Caco-2 (cell line): ENCODE measurements at regions not wholly inside any gene's neighbourhood (a gene's known extent, or its start where the extent isn't known, plus 50 kb on each side); places are given as distances from the start of the nearest gene placed in this dataset.

ENCODE experiments used
- BruUV-seq: library from RNA; stranded (reverse); fragments of 400-500 nt; replicated peaks from 2 replicates; lab custom pipeline; 2021; lab: Mats Ljungman, UMichigan
- CTCF ChIA-PET: fragments of 300-600 bp; sonication (Branson Sonifier 250); formaldehyde crosslinking; loops from one replicate; lab custom pipeline; 2022; ENCODE audit warnings: antibody characterized with exemption; lab: Charles Lee
- POLR2A ChIA-PET: fragments of 300-600 bp; sonication (Branson Sonifier 250); formaldehyde crosslinking; loops from one replicate; lab custom pipeline; 2022; ENCODE audit warnings: antibody characterized with exemption; lab: Charles Lee
- DNase-seq, 2 experiments: peaks; one replicate each; pipeline versions ENCODE4 v3.0.0 to v3.0.0-alpha.2; 2020 to 2022
- H3K27me3 ChIP-seq: replicated peaks from 2 replicates; pipeline ENCODE4 v1.6.0; 2011; ENCODE audit warnings: low read length; ENCODE audit not compliant: control insufficient read depth, insufficient read depth
- H3K36me3 ChIP-seq: 2 replicates; pipeline ENCODE4 v1.5.1; 2011; ENCODE audit warnings: low read length; ENCODE audit not compliant: control insufficient read depth, insufficient read depth
- H3K4me1 ChIP-seq: fragments of 250-450 bp; sonication (Bioruptor Pico); 2 replicates; pipeline ENCODE4 v1.5.1; 2020; ENCODE audit warnings: mild to moderate bottlenecking
- H3K4me3 ChIP-seq: 2 replicates; pipeline ENCODE4 v1.5.1; 2011; ENCODE audit warnings: low read depth, mild to moderate bottlenecking, control low read depth, low read length
- H3K9me3 ChIP-seq: fragments of 250-450 bp; sonication (Bioruptor Pico); 2 replicates; pipeline ENCODE4 v1.5.1; 2020; ENCODE audit warnings: mild to moderate bottlenecking, moderate library complexity
- H3K27ac Mint-ChIP-seq: one replicate; pipeline ENCODE4 v1.8.0; 2022; ENCODE audit warnings: mixed read lengths; ENCODE audit not compliant: unreplicated experiment
- H3K27me3 Mint-ChIP-seq: one replicate; pipeline ENCODE4 v1.8.0; 2022; ENCODE audit warnings: mixed read lengths; ENCODE audit not compliant: insufficient read depth, unreplicated experiment
- H3K36me3 Mint-ChIP-seq: one replicate; pipeline ENCODE4 v1.8.0; 2022; ENCODE audit warnings: mild to moderate bottlenecking, mixed read lengths; ENCODE audit not compliant: insufficient read depth, unreplicated experiment
- H3K4me1 Mint-ChIP-seq: one replicate; pipeline ENCODE4 v1.8.0; 2022; ENCODE audit warnings: low read depth, mixed read lengths; ENCODE audit not compliant: unreplicated experiment
- H3K4me3 Mint-ChIP-seq: one replicate; pipeline ENCODE4 v1.8.0; 2022; ENCODE audit warnings: mild to moderate bottlenecking, moderate library complexity, mixed read lengths; ENCODE audit not compliant: unreplicated experiment
- H3K9me3 Mint-ChIP-seq: one replicate; pipeline ENCODE4 v1.8.0; 2022; ENCODE audit warnings: mixed read lengths; ENCODE audit not compliant: unreplicated experiment
- CTCF ChIP-seq, 2 experiments: fragments of 200-600 bp in 1 of 2; IDR thresholded peaks; 1 replicate in 1 of 2; 2 replicates in 1 of 2; pipeline versions ENCODE4 v1.5.1 to v1.8.0; 2011 to 2022; ENCODE audit warnings: antibody characterized with exemption in 1 of 2, control low read depth in 1 of 2, inconsistent platforms in 1 of 2, low read depth in 1 of 2, low read length in 1 of 2, mild to moderate bottlenecking in 1 of 2, moderate library complexity in 1 of 2; ENCODE audit not compliant: insufficient read depth in 1 of 2, severe bottlenecking in 1 of 2, unreplicated experiment in 1 of 2
- intact Hi-C: fragments of 100-400 bp; cut with micrococcal nuclease; formaldehyde crosslinking; loops from one replicate; pipeline ENCODE4 v1.10.0; 2022; ENCODE audit not compliant: unreplicated experiment

- ChIA-PET POLR2A (no interaction called here), CTCF (no interaction called here)
- Mint-ChIP-seq H3K4me1 (no peaks in the 10 kb centered on the region), H3K27ac (no peak overlapping the region), H3K9me3 (no peaks in the 10 kb centered on the region), H3K27me3 (no peaks in the 10 kb centered on the region), H3K36me3 (no peaks in the 10 kb centered on the region), H3K4me3 (no peak overlapping the region)
- intact Hi-C loops: no loop called here
- Histone ChIP-seq H3K27me3 (no peaks in the 10 kb centered on the region), H3K36me3 (no peaks in the 10 kb centered on the region), H3K4me3 (no peak overlapping the region), H3K4me1 (no peaks in the 10 kb centered on the region), H3K9me3 (no peaks in the 10 kb centered on the region)
- DNase-seq: no peak
- no TSS peak for BruUV-seq
- no peak for TF ChIP-seq CTCF (IDR thresholded peaks at IDR 0.05; ENCODE audit: insufficient read depth in 1 of 2, low read depth in 1 of 2, low read length in 1 of 2, severe bottlenecking in 1 of 2, unreplicated experiment in 1 of 2)
Measured at GRCh38 chr7:9752033-9752432, 1221.6 kb upstream of the PHF14 start.

- Histone ChIP-seq H3K27me3 (no peaks in the 10 kb centered on the region), H3K4me3 (no peak overlapping the region), H3K4me1 (no peaks in the 10 kb centered on the region), H3K9me3 (no peaks in the 10 kb centered on the region), H3K36me3 (no peaks in the 10 kb centered on the region)
- H3K36me3 Mint-ChIP-seq: no peaks in the 10 kb centered on the region
- no peaks in the 10 kb centered on the region for H3K9me3 Mint-ChIP-seq
- no peak for TF ChIP-seq CTCF (IDR thresholded peaks at IDR 0.05; ENCODE audit: insufficient read depth in 1 of 2, low read depth in 1 of 2, low read length in 1 of 2, severe bottlenecking in 1 of 2, unreplicated experiment in 1 of 2)
- no peak for DNase-seq
- no peaks in the 10 kb centered on the region for H3K27me3 Mint-ChIP-seq
- ChIA-PET POLR2A (no interaction called here), CTCF (no interaction called here)
- no TSS peak for BruUV-seq
- H3K4me1 Mint-ChIP-seq: no peaks in the 10 kb centered on the region
- H3K4me3 Mint-ChIP-seq: no peak overlapping the region
- intact Hi-C loops: no loop called here
- no peak overlapping the region for H3K27ac Mint-ChIP-seq
Measured at GRCh38 chr7:9761224-9761623, 1212.4 kb upstream of the PHF14 start.

GRCh38 chr7:9776900-9777299 lies 1196.8 kb upstream of the PHF14 start:
- no TSS peak for BruUV-seq
- Histone ChIP-seq H3K4me1 (no peaks in the 10 kb centered on the region), H3K36me3 (no peaks in the 10 kb centered on the region), H3K9me3 (no peaks in the 10 kb centered on the region), H3K4me3 (no peak overlapping the region), H3K27me3 (no peaks in the 10 kb centered on the region)
- intact Hi-C loops: no loop called here
- no peak for DNase-seq
- H3K27me3 Mint-ChIP-seq: no peaks in the 10 kb centered on the region
- no peak overlapping the region for H3K27ac Mint-ChIP-seq
- POLR2A ChIA-PET: no interaction called here
- H3K4me1 Mint-ChIP-seq: no peaks in the 10 kb centered on the region
- H3K9me3 Mint-ChIP-seq: peaks cover 9% of the 10 kb centered on the region
- CTCF ChIA-PET: no interaction called here
- TF ChIP-seq CTCF (IDR thresholded peaks at IDR 0.05; ENCODE audit: insufficient read depth in 1 of 2, low read depth in 1 of 2, low read length in 1 of 2, severe bottlenecking in 1 of 2, unreplicated experiment in 1 of 2): no peak
- H3K36me3 Mint-ChIP-seq: no peaks in the 10 kb centered on the region
- H3K4me3 Mint-ChIP-seq: no peak overlapping the region
